Hematopoietic multipotent progenitor cell (in vitro differentiated cells): ENCODE measurements at regions not wholly inside any gene's neighbourhood (a gene's known extent, or its start where the extent isn't known, plus 50 kb on each side); places are given as distances from the start of the nearest gene placed in this dataset.

Experiments
- DNase-seq, 3 donors: peaks; one replicate each; pipeline ENCODE4 v3.0.0-alpha.2; 2011 to 2015; ENCODE audit warnings: low read depth in 2 of 3, low spot score in 2 of 3

- DNase-seq, result no peak
Measured at GRCh38 chr2:236936446-236936940, 149.2 kb upstream of the COPS8 start.

DNA sequence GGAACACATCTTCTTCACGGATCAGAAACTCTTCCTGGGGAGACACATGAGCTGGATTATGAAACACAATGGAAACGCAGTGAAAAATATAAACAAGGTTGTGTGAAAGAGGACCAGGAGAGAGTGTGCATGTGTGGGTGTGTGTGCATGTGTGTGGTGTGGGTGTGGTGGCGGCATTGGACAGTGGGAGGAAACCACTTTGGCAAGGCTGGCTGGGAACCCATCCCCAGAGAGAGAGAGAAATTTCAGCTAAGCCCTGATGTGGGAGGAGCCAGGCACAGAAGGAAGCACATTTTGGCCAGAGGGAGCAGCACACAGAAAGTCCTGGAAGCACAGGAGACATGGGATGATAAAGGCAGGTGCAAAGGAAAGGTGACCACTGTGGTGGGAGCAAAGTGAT lies 147.6 kb upstream of the COPS8 start:
- no peak for DNase-seq

DNA sequence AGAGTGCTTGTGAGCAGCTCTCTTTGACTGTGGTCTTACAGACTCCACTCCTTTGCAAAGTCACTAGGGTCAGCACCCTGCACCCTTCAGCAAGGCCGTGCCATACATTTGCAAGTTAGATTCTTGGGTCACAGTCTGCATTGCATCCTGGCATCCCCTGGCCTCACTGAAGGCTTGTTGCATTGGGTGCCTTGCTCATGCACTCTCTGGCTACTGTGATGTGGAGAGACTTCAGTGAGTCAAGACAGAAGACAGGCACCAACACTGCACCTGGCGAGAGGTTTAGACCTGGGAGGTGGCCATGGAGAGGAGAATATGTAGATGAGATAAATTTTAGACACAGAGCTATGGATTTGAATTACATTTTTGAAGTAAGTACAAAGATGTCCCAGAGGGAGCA lies 146.4 kb upstream of the COPS8 start:
- no peak for DNase-seq

GRCh38 chr2:236939721-236940231 lies 145.9 kb upstream of the COPS8 start:
- DNase-seq, result no peak

DNA sequence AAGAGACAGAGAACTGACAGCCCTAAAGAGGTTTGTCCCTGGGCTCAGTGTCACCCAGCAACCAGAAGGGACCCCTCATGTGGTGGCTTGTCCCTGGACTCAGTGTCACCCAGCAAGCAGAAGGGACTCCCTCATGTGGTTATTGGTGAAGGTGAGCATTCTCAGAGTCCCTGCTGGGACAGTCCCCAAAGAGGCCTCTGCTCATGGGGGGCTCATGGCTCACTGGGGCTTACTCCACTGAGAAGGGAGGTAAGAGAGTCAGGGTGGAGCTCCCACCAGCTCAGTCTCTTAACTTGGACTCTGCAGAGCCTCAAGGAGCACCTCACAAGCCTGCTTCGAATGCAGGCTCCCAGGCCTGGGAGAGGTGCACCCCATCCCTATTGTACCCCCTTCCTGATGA lies 145.2 kb upstream of the COPS8 start:
- no peak for DNase-seq

- peak in 1 of 3 donors; percentile 34 for DNase-seq
Measured at GRCh38 chr2:236940916-236941520, 144.7 kb upstream of the COPS8 start.

DNA sequence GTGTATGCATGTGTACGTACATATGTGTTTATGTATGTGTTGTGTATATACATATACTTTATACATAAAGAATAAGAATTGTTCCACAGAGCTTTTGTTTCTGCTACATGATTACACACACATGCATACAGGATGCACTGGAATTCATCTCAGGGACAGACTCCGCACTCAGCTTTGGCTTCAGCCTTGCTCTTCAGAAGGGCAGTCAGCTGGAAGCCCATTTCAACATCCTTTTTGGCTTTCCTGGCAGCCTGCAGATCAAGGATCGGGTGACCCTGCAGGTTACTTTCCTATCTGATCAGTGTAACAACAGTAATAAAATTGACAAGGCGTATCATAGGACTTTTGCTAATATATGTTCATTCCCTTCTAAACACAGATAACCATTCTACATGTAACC lies 144.1 kb upstream of the COPS8 start:
- DNase-seq, result no peak

DNA sequence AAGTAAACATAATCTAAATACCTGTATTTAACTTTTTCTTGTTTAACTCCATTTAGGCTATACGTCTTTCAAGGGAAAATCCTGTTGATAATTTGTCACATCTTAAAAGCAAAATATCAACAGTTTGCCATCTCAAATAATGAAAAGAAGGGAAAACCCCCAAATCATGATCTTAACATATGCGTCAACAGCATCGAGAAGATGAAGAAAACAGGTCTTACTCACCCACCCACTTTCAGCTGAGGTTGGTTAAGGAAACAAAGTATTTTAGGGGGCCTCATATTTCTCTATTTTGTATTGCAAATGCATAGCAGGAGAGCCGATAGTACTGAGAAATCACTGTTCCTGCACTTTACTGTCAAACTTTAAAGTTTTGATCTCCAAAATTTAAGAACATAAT lies 143.1 kb upstream of the COPS8 start:
- no peak for DNase-seq

GRCh38 chr2:236943068-236943467 lies 142.6 kb upstream of the COPS8 start:
- no peak for DNase-seq

GRCh38 chr2:236943841-236944513 lies 141.7 kb upstream of the COPS8 start:
- no peak for DNase-seq

- DNase-seq, result no peak
Measured at GRCh38 chr2:236944561-236944960, 141.1 kb upstream of the COPS8 start.

DNA sequence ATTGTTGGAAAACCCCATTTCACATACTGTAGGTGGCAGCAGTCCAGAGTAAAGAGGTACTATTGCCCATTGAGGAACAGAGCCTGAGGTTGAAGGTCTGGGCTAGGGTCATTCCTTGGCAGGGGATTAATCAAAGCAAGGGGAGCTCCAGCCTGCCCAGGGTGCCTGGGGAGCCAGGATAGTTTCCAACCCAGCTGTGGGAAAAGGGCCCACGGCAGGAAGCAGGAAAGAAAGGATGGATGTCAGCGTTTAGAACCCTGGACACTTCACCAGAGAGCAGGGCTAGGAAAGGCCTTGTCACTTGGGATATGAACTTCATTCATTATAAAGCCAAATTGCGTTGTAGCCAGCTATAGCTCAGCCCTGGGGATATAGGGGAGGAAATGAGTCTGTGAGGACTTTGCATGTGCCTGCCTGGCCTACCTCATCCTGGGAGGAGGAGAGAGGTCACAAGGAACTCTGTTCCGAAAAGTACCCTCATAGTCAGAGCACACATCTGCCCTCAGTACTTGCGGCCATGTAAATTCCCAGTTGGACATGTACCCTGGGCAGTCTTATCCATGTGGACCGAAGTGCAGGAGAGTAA lies 140.2 kb upstream of the COPS8 start:
- no peak for DNase-seq

GRCh38 chr2:236946871-236947270 lies 138.8 kb upstream of the COPS8 start:
- DNase-seq, result no peak

GRCh38 chr2:236947294-236947693 lies 138.4 kb upstream of the COPS8 start:
- no peak for DNase-seq

DNA sequence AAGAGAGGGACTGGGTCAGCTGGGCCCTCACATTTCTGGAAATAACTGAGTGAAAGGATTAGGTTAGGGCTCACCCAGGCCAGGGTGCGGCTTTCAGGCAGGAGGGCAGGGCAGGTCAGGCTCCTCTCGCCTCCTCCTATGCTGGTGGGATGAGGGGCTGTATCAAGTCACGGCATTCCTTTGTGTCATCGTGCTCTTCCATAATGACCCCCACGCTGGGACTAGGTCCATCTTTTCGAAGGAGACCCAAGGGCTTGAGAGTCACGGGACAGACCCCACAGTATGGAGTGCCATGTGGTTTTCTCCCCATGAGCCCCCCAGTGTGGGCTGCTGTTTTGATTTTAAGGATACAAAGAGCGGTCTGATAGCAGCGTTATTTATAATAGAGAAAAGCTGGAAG lies 137.8 kb upstream of the COPS8 start:
- DNase-seq, result no peak

- DNase-seq, result no peak
Measured at GRCh38 chr2:236949089-236949905, 136.4 kb upstream of the COPS8 start.

- no peak for DNase-seq
Measured at GRCh38 chr2:236951830-236952475, 133.7 kb upstream of the COPS8 start.

- DNase-seq, result no peak
Measured at GRCh38 chr2:236954641-236955040, 131.0 kb upstream of the COPS8 start.

DNA sequence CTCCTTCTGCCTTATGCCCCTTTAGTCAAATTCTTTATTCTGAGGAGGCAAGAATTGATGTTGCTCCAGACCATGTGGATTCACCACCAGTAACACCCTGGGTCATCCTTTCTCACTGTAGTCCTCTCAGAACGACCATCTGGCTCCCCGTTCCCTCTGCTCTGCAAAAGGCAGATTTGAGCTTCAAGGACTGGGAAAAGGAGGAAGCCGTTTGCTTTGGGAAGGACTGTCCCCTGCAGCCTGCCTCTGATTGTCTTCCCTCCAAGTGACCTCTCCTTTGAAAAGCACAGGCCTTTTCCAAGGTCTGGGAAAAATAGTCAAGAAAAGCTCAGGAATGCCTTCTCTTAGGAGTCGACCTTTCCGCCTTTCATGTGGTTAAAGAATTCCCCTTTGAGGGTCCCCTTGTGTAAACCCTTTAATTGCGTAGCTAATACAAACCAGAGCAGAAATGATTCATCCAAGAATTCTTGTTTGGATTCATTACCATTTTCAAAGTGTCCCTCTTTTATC lies 130.1 kb upstream of the COPS8 start:
- no peak for DNase-seq

DNA sequence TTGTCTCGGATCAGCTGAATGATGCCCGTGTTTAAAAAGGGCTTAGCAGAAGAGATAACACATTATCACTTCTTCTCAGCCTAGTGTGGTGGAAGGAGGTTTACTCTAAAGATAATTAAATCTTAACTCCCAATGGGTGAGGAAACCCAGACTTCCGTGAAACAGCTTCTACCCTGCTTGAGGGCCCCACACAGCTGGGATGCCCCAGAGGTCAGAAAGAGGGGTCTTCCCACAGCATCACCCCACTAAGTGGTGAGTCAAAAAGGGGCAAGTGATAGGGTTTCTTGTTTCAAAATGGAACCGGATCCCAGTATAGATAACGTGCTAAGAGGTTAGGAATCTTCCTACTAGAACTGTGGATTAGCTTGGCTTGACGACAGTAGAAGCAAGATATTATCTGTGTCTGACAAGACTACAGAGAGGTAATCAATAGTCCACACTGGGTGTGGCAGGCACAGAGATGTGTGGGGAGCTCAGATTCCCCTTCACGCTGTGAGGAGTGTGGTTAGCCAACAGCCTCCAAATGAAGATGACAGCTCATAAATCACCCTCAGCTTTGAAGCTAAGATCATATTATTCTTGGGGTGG lies 129.6 kb upstream of the COPS8 start:
- peak in 2 of 3 donors; percentile 14 to 56 for DNase-seq
